ENCODE measurements at regions not wholly inside any gene's neighbourhood (a gene's known extent, or its start where the extent isn't known, plus 50 kb on each side); places are given as distances from the start of the nearest gene placed in this dataset.
"Not testable (repeated sequence)": the region's sequence is repeated elsewhere in the genome, so short reads cannot be mapped to it uniquely, and the experiment has no call there.

DNA sequence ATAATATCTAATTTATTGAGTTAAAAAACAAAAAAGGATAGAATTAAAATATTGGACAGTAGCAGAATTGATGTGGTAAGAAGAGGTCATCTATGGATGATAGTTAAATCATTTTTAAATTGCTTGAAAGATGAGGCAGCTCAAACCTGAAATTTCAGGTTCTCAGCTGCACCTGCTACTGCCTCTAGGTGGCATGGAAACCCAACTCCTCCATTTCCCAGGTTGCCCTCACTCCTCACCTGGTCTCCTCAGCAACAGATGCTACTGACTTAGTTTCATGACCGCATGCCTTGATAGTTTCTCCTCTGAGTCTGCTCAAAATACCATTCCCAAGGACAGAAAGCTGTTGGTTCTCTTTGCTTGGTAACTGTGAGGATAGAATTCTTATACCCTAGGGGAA is 148.1 kb downstream of the ABHD5 start:
- DNase-seq, result no peak

DNA sequence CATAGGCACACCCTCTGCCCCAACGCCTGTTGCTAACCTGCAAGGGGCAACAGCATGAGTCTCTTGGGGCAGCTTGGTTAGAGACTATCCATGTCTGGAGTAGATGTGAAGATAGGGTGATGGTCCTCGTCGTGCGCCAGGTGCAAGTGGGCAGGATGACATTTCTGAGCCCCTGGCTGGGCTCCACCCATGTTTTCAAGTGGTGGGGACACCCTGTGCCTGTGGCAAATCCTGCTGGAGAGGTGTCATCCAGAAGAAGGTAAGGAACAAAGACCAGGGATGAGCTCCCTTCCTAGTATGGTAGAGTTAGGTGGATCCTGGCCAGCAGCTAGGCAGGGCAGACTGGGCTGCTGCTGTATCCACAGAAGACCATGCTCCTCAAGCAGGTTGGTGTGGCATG is 152.6 kb downstream of the ABHD5 start:
- DNase-seq, result no peak

DNA sequence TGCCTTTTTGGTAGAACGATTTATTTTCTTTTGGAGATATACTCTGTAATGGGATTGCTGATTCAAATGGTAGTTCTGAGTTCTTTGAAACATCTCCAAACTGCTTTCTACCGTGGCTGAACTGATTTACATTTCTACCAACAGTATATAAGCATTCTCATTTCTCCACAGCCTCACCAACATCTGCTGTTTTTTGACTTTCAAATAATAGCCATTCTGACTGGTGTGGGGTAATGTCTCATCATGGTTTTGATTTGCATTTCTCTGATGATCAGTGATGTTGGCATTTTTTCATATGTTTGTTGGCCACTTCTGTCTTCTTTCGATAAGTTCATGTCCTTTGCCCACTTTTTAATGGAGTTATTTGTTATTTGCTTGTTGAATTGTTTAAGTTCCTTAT is 154.0 kb downstream of the ABHD5 start:
- DNase-seq, result no peak

DNA sequence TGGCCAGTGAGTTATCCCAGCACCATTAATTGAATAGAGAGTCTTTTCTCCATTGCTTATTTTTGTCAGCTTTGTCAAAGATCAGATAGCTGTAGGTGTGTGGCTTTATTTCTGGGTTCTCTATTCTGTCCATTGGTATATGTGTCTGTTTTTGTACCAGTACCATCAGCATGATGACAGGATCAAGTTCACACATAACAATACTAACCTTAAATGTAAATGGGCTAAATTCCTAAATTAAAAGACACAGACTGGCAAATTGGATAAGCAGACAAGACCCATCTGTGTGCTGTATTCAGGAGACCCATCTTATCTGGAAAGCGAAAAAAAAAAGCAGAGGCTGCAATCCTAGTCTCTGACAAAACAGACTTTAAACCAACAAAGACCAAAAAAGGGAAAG is 154.8 kb downstream of the ABHD5 start:
- not testable (repeated sequence) for DNase-seq

DNA sequence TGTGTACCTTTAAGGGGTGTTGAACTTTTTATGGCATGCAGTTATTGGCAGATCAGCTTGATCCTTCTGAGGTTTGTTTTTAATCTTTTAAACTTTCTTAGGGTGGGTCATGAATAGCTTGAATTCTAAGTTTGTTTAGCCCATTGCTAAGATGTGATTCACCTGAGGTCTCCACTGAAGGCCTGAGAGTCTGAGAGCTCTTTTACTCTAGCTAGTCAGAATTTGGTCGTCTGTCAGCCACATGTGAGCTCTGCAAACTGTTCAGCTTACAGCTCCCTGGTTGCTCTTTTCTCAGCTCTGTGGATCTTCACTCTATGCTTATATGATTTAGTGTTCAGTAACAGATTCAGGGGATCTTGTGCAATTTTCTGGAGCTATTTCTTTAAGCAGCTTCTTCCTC is 161.3 kb downstream of the ABHD5 start:
- DNase-seq, result no peak

DNA sequence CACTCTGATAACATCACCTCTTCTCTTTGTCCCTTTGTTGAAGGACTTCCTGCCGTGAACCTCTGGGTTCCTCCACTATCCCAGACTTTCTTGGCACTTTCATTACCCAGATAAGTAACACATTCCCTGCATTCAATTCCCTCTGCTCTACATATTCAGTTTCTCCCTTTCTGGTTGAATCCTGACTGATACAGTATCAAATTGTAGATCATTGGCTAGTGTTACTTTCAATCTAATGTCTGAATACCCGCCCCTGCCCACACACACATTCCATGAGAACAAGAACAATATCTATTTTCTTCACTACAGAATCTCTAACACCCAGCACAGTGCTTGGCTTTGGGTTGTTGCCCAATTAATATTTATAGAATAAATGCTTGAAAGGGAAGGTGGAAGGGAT is 163.5 kb downstream of the ABHD5 start:
- no peak for DNase-seq

DNA sequence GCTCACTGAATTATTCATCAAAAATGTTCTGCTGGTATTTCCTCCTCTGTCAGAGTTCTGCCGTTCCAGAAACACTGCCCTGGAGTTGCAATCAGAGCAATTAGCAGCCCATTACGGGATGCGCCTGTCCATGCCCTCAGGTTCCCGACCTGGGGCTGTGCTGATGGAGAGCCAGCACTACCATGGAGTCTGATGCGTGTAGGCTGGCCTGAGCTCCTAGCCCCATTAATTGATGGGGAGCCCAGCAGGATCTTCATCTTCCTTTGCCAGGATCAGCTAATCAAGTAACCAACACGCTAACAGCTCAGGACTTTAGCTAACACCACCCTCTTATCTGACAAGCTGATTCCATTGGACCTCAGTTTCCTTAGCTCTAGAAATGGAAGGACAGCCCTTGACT is 164.2 kb downstream of the ABHD5 start:
- no peak for DNase-seq

DNA sequence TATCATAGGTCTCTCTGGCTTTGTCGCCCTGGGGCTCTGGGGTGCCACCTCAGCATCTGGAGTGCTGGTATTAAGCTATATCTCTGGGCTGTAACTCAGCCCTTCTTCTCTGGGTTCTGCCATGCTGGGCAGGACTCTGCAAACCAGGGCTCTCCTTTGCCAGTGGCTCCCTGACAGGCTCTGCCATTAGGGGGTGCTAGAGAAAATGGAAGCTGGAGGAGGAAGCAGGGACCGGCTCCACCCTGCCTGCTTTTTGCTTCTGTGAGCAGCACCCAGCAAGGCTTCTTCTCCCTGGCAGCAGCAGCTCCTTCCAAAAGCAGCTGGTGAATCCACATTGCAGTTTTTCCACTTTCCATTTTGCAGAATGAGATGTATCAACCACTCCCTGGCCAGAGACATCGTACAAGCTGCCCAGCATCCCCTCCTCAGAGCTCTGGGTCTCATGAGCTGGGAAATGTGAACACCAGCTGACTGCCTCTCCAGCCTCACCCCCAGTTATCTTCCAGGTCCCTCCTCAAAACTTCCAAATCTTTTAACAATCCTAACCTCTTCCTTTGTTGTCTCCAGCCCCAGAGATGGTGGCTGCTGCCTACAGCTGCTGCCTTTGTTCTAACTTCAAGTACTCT is 165.0 kb downstream of the ABHD5 start:
- DNase-seq, result peak; percentile 5

DNA sequence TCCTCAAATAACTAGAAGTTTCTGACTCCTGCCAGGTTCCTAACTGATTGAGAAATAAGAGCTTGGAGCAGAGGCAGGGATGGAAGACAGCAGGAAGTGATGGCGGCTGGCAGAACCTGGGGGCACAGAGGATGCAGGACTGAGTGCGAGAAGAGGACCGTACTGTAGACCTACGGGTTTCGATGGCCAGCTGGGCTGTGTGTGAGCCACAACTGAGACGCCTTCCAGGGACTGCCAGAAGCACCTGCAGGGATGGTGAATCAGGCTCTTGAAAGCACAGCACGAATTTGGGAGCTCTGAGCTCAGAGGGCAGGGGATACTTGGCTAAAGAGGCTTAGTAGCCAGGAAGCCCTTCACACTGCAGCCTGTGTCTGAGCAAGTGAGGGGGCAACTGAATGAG is 165.6 kb downstream of the ABHD5 start:
- DNase-seq, result no peak

DNA sequence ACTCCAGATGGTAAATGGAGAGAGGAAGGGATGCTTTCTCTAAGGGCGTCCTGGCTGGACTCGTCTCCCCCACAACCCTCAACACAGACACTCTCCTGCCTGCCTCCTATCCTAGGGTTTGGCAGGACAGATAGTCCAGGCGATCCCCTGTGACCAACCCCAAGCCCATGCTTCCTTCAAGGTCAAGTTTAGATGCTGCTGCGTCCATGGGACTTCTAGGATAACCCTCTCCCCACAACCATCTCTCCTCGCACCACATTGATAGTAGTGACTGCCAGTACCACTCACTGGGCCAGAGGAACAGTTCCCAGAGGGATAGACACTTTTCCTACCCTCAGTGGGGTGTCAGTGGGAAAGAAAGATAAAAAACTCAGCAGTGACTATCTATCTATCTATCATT is 166.0 kb downstream of the ABHD5 start:
- no peak for DNase-seq

DNA sequence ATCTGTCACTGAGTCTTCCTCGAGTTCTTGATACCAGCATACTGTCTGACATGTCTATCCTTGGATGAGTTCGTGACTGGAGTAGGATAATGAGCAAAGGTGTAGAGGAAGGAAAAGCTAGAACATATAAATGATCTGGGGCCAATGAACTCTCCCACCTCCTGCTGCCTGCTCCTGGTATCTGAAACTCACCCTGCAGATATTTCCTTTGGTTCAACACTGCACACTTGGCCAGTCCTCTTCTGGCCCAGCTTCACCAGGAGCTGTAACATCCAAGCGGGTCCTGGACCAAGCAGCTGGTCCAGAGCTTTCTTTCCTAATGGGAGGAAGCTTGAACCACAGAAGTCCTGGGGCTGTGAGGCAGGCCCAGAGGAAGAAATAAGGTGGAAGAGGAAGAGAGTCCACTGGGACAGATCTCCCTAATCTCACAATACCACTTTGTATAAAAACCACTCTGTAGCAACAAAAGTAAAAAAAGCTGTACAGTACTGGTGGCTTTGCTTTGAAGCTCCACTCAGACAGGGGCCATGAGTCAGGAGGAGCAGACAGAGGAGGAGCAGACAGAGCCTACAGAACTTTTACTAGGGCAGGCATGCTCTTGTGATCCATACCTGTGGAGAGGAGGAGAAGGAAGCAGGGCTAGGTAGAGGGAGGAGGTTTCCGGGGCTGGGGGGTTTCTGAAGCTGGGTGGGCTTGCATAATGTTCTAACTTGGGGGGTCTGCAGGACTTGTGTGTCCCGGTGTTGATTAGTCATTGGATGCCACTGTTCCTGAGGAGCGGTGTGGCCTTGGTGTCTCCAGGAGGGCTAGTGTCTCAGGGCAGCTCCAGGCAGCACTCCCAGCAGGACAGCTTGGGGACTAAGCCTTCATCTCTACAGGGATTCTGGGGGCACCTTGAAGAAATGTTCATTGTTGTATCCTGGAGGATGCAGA is 166.9 kb downstream of the ABHD5 start:
- DNase-seq, result no peak

DNA sequence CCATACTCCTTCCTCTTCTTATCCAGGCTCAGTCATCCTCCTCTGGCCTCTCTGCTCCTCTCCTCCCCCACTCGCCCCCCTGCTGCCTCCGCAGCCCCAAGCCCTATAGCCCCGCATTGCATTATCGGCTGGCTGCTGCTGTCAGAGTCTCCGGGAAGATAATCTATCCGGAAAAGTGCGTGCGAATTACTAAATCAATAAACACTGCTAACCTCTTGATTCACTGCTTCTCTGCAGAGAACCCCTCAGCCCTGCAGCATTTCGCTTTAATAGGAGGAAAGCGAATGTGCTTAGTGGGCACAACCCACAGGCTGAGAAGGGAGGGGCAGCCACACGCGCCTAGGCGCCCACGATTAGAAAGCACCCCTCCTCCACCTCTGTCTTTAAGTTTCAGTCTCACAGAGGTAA is 167.6 kb downstream of the ABHD5 start:
- DNase-seq, result no peak

DNA sequence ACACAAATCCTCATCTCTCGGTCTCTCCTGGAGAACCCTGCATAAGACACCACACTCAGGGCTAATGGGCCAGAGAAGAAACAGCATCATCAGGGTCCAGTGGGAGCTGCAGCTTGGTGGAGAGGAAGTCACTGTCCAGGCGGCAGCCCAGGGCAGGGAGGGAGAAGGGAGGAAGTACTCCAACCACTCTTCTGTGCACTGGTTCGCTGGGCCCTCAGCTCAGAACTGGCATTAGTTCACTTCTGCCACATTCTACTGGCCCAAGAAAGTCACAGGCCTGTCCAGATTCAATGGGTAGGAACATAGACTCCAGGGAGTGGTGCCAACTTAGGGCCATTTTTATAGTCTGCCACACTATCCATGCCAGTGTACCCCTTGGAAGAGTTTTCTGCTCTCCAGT is 169.0 kb downstream of the ABHD5 start:
- no peak for DNase-seq

DNA sequence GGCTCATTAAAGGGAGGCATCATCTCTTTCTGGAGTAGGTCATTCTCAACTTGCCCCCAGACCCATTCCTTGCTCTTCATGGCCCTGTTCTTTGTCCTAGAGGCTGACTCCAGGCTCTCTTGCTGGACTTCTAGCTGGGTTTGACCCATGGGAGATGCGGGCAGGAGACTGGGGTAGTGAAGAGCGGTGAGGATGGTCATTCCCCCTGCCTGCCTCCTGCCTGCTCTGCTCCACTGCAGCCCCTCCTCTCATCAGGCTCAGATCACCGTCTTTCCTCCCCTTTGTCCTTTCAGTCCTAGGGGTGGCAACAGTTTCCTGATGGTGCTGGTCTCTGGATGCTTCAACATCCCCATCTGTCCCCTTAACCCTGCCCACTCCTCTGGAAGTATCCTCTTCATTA is 170.9 kb downstream of the ABHD5 start:
- no peak for DNase-seq

DNA sequence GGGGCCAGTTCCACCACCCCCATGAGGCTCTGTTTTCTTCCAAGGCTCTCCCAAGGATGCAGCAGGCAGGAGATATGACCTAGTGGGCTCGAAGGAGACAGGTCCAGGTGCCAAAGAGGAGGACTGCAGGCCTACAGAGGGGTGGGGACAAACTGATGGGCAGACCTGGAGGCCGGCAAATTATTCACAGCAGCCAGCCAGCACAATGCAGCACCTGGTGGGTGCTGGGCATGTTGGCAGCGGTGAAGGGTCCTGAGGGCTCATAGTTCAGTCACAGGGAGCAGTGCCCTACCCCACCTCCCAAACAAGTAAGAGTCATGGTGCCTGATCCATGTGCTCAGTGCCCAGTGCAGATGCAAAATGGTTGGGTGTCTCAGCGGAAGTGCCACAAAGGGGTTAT is 171.7 kb downstream of the ABHD5 start:
- DNase-seq, result no peak

DNA sequence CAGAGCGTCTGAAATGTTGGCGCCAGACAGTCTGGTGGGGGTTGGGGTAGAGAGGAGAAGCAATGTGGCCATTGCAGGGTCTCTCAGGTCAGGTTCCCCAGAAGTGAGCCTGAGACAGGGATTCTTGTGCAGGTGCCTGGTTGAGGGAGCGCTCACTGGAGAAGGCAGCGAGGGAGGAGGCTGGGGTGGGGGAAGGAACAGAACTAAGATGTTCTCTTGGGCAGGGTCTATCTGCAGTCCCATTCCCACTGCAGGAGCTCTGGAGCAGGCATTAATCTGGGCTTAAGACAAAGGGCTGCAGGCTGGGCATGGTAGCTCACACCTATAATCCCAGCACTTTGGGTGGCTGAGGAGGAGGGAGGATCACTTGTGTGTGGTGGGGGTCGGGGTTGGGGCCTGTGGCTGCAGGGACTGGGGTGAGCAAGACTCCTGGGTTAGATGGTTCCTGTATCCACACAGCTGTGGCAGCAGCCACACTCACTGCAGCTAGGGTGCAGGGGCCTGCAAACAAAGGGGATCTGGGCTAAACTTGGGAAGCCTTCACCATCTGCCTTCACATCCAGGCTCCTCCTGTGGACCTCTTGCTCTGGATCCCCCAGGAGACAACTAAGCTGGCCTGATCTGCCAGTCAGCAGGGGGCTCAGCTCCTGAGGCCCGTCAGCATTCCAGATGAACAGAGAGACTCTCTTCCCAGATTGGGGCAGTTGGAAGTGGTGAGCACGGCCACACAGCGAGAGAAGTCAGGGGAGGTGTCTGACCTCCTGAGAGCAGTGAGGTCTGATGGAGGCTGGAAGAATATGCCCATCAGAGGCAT is 172.5 kb downstream of the ABHD5 start:
- DNase-seq, result no peak

DNA sequence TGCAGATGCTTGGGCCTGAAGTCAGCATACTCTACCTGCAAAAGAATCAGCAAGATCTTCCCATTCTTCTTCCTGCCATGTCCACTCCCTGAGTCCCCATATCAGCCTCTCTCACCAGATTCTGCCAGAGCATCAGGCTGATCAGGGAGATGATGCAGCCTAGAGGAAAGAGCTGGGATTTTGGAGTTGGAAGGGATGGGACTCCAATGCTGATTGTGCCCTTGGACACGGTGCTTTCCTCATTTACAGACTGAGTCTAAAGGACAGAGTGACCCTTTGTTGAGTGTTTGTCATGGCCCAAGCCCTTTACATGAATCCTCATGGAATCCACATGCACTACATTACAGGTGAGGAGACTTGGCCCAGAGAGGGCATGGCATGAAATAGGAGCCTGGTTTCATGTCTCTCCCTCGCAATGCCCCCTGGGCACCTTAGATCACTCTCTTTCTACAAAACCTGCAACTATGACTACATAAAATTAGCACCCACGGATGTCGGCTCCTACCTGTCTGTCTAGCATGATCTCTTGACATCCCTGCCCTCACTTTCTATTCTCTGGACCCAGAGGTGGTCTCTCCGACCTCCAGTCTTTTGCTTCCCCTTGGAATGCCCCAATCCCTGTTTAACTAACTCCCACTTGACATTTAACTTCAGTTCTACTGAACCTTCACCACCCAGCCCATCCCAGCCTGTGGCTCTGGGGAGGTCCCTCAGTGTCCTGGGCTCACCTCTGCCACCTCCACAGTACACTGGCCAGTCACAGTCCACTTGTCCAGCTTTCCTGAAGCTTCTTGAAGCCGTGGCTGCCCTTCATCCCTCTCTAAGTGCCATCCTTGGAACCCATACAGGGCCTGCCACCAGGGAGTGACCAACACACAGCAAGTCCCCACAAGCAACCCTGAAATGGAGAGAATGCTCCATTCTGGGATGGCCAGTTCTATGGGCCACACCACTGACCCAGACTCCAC is 173.5 kb downstream of the ABHD5 start:
- DNase-seq, result no peak

DNA sequence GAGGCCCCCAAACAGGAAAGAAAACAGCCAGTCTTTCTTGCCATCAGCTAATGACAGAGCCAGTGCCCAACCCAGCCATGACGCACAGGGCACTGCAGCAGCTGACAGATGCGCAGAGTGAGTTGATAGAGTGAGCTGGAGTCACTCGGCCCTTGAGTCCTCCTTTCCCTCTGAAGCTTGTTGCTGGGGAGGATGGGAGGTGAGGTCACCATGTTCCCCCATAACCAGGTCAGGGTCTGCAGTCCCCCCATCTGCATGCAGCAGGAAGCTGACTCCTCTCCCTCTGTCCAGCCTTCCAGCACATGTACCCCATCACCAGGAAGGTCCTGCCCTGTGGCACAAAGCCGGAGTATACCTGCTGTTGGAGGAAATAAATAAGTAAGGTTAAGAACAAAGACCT is 174.6 kb downstream of the ABHD5 start:
- no peak for DNase-seq

DNA sequence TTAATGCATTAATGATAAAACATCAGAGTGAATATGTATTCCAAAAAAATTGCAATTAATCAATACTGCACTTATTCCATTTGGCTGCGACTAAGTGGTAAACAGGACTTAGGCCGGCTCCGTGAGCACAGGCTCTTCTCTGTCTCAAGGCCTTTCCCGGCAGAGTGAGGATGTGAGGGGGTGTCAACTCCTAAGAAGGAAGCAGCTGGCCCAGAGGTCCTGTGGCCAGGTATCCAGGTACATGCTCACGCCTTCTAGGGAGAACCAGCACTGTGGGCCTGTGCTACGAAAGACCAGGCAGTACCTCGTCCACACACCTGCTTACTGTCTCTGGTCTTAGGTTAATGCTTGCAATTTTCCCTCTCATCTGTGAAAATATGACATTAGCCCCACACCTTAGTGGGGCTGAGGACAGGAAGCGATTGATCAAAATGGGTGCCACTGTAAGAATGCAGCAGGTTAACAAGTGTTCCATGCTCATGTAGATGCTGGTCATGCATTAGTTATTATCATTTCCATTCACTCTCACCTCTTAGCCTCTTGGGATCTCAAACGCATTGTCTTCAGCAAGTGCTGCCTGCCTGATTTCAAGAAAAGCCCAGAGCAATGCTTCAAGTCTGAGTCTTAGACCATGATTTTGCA is 175.3 kb downstream of the ABHD5 start:
- DNase-seq, result no peak

DNA sequence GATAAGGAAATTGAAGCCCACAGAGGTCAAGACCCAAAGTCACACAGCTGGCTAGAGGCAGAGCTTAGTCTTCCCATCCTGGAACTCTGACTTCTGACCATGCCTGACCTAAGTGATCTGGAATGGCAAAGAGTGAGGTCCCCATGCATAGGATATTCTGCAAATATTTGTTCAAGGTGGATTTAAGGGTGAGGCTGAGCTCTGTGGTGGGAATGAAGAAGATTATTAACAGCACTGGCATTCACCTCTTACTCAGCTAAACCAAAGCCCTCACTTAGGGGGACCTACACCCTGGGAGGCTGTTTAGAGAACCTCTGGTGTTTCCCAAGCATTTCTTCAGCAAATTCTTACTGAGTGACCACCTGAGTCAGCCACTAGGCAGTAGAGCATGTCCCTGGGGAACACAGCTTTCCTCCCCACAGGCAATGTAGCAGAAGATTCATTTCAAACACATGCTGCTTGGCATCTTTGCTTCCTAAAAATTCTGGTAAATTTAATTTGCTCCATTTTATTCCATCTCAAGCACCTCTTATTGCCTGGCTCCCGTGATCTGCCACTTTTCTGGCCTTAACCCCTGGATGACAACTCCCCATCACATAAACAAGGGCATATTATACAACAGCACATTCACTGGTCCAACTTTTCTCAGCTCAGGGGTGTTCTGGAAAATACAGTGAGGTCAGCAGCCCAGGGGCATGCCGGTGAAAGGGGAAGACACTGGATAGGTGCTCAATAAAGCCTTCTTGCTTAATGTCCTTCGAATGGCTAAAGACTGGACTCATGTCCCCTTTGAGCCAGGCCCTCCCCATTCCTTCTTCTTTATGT is 176.0 kb downstream of the ABHD5 start:
- DNase-seq, result no peak

DNA sequence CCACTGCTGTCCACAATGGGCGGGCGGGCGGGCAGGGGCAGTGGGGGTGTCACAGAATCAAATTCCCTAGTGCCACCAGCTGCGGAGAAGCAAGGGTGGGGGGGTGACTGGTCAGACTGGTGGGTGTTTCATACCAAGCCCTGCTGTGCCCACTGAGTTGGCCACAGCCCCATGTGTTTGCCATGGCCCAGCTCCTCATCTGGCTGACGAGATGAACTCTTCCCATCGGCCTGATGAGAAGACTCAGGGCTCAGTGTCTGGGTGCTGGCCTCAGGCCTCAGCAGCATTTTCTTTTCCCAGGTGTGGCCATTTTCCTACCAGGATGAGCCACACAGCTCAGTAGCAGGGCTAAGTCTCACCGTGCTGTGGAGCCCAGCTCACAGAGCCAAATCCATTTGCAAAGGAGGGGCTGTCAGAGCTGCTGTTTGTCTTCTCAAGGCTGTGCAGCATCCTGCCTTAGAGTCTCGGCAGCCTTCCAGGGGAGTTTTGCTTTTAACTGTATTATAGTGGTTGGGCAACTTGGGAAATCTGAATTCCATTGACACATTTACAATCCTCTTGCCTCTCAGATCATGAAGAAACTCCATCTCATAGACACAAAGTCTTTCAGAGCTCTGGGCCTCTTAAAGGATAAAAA is 176.8 kb downstream of the ABHD5 start:
- DNase-seq, result no peak
